ENCODE measurements at regions not wholly inside any gene's neighbourhood (a gene's known extent, or its start where the extent isn't known, plus 50 kb on each side); places are given as distances from the start of the nearest gene placed in this dataset.

DNA sequence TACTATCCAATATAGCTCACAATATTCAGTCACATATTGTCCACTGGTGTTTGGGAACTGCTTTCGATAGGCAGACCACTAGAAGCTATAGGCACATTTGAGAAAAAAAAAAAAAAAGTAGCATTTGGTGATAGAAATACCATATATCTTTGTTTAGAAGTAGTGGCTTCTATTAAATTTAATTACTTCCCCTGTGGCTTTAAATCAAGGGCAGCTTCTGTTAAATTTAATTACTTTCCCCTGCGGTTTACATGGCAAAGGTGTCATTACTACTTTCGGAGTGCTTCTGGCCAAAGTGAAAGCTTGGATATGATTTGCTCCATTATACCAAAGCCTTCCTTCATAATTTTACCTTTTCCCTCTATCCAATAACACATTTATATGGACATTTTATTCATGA, 229.9 kb downstream of the TTLL7 start:
- H3K27ac Mint-ChIP-seq = no peak overlapping the region
- no peak overlapping the region for H3K4me3 Mint-ChIP-seq
- TF ChIP-seq RORB (CRISPR knock-in tag; IDR thresholded peaks at IDR 0.05) = no peak
- no peak for TF ChIP-seq CDX4 (CRISPR knock-in tag; IDR thresholded peaks at IDR 0.05; ENCODE audit: borderline replicate concordance)
- TF ChIP-seq, protein P1, sequence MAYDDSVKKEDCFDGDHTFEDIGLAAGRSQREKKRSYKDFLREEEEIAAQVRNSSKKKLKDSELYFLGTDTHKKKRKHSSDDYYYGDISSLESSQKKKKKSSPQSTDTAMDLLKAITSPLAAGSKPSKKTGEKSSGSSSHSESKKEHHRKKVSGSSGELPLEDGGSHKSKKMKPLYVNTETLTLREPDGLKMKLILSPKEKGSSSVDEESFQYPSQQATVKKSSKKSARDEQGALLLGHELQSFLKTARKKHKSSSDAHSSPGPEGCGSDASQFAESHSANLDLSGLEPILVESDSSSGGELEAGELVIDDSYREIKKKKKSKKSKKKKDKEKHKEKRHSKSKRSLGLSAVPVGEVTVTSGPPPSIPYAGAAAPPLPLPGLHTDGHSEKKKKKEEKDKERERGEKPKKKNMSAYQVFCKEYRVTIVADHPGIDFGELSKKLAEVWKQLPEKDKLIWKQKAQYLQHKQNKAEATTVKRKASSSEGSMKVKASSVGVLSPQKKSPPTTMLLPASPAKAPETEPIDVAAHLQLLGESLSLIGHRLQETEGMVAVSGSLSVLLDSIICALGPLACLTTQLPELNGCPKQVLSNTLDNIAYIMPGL (CRISPR knock-in tag; IDR thresholded peaks at IDR 0.05) = no peak
- no peak for TF ChIP-seq ZNF219 (CRISPR knock-in tag; IDR thresholded peaks at IDR 0.05; ENCODE audit: borderline replicate concordance)
- no peak for TF ChIP-seq EMX1 (CRISPR knock-in tag; IDR thresholded peaks at IDR 0.05)
- no peak for TF ChIP-seq ELF4 (CRISPR knock-in tag; IDR thresholded peaks at IDR 0.05; ENCODE audit: low read depth)
- no peak for TF ChIP-seq AFF4 (CRISPR knock-in tag; IDR thresholded peaks at IDR 0.05; ENCODE audit: borderline replicate concordance)
- TF ChIP-seq ESRRA (CRISPR knock-in tag; IDR thresholded peaks at IDR 0.05; ENCODE audit: borderline replicate concordance) = no peak
- TF ChIP-seq, protein P2, sequence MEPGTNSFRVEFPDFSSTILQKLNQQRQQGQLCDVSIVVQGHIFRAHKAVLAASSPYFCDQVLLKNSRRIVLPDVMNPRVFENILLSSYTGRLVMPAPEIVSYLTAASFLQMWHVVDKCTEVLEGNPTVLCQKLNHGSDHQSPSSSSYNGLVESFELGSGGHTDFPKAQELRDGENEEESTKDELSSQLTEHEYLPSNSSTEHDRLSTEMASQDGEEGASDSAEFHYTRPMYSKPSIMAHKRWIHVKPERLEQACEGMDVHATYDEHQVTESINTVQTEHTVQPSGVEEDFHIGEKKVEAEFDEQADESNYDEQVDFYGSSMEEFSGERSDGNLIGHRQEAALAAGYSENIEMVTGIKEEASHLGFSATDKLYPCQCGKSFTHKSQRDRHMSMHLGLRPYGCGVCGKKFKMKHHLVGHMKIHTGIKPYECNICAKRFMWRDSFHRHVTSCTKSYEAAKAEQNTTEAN (CRISPR knock-in tag; IDR thresholded peaks at IDR 0.05) = no peak
- TF ChIP-seq SP1 (CRISPR knock-in tag; conservative IDR thresholded peaks at IDR 0.05) = no peak
- no peak for TF ChIP-seq FOXP1 (CRISPR knock-in tag; IDR thresholded peaks at IDR 0.05; ENCODE audit: borderline replicate concordance)
- DNase-seq (ENCODE audit: low spot score) (no peak), ATAC-seq (no peak)
- H3K4me1 Mint-ChIP-seq = peaks cover 16% of the 10 kb centered on the region
- H3K9me3 Mint-ChIP-seq = no peaks in the 10 kb centered on the region
- ChIA-PET POLR2A (interaction anchor here (0.7 kb wide), 1 partner anchor 270 kb away, joined by 3 read pairs; no protein-coding TSS in a partner anchor), CTCF (interaction anchor here (0.9 kb wide), 1 partner anchor 31 kb away, joined by 3 read pairs; no protein-coding TSS in a partner anchor)
- H3K36me3 Mint-ChIP-seq = no peaks in the 10 kb centered on the region
- H3K27me3 Mint-ChIP-seq (ENCODE audit: low read depth) = no peaks in the 10 kb centered on the region

DNA sequence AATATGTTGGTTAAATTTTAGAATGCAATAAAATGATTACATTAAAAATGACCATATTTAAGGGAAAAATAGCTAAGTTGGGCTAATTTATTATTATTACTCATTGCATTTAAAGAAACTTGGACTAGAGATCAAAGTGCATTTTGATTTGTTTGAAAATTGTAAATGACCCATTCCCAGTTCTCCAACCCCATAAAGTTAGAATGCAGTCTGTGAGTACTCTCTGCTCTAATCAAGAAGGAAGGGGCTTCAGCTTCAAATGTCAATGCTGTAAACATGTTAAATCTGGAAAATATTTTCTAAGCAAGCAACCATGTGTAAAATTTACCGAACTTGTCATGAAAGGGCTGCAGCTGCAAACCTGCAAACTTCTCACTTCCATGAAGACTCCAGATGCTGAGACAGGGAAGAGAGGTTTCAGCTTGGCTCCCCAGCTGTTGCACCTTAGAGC, 232.7 kb downstream of the TTLL7 start:
- DNase-seq (ENCODE audit: low spot score) (no peak), ATAC-seq (no peak)
- ChIA-PET CTCF (no interaction called here), POLR2A (no interaction called here)
- Mint-ChIP-seq H3K36me3 (no peaks in the 10 kb centered on the region), H3K27ac (no peak overlapping the region), H3K4me1 (peaks cover 24% of the 10 kb centered on the region), H3K4me3 (no peak overlapping the region), H3K27me3 (ENCODE audit: low read depth) (no peaks in the 10 kb centered on the region), H3K9me3 (no peaks in the 10 kb centered on the region)
- TF ChIP-seq OVOL2 (CRISPR knock-in tag; IDR thresholded peaks at IDR 0.05; ENCODE audit: borderline replicate concordance) = no peak

GRCh38 chr1:83765125-83765524, 233.8 kb downstream of the TTLL7 start:
- H3K4me3 Mint-ChIP-seq = no peak overlapping the region
- CTCF ChIA-PET = no interaction called here
- TF ChIP-seq, protein P3, sequence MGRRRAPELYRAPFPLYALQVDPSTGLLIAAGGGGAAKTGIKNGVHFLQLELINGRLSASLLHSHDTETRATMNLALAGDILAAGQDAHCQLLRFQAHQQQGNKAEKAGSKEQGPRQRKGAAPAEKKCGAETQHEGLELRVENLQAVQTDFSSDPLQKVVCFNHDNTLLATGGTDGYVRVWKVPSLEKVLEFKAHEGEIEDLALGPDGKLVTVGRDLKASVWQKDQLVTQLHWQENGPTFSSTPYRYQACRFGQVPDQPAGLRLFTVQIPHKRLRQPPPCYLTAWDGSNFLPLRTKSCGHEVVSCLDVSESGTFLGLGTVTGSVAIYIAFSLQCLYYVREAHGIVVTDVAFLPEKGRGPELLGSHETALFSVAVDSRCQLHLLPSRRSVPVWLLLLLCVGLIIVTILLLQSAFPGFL (CRISPR knock-in tag; IDR thresholded peaks at IDR 0.05; ENCODE audit: borderline replicate concordance) = no peak
- no peak for TF ChIP-seq KAT7 (CRISPR knock-in tag; IDR thresholded peaks at IDR 0.05; ENCODE audit: borderline replicate concordance)
- TF ChIP-seq, protein P4, sequence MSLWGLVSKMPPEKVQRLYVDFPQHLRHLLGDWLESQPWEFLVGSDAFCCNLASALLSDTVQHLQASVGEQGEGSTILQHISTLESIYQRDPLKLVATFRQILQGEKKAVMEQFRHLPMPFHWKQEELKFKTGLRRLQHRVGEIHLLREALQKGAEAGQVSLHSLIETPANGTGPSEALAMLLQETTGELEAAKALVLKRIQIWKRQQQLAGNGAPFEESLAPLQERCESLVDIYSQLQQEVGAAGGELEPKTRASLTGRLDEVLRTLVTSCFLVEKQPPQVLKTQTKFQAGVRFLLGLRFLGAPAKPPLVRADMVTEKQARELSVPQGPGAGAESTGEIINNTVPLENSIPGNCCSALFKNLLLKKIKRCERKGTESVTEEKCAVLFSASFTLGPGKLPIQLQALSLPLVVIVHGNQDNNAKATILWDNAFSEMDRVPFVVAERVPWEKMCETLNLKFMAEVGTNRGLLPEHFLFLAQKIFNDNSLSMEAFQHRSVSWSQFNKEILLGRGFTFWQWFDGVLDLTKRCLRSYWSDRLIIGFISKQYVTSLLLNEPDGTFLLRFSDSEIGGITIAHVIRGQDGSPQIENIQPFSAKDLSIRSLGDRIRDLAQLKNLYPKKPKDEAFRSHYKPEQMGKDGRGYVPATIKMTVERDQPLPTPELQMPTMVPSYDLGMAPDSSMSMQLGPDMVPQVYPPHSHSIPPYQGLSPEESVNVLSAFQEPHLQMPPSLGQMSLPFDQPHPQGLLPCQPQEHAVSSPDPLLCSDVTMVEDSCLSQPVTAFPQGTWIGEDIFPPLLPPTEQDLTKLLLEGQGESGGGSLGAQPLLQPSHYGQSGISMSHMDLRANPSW (CRISPR knock-in tag; conservative IDR thresholded peaks at IDR 0.05; ENCODE audit: low read depth) = no peak
- no peak for TF ChIP-seq HMGA2 (CRISPR knock-in tag; IDR thresholded peaks at IDR 0.05)
- no peak for TF ChIP-seq RELA (CRISPR knock-in tag; IDR thresholded peaks at IDR 0.05; ENCODE audit: borderline replicate concordance)
- TF ChIP-seq CREM (CRISPR knock-in tag; IDR thresholded peaks at IDR 0.05) = no peak

More at GRCh38 chr1:83765125-83765524, 233.8 kb downstream of the TTLL7 start:
- DNase-seq (ENCODE audit: low spot score) = no peak
- no peak for ATAC-seq
- H3K36me3 Mint-ChIP-seq = no peaks in the 10 kb centered on the region
- no peaks in the 10 kb centered on the region for H3K27me3 Mint-ChIP-seq (ENCODE audit: low read depth)
- H3K4me1 Mint-ChIP-seq = peaks cover 27% of the 10 kb centered on the region
- no peak overlapping the region for H3K27ac Mint-ChIP-seq
- H3K9me3 Mint-ChIP-seq = no peaks in the 10 kb centered on the region
- POLR2A ChIA-PET = no interaction called here
